ENCODE measurements at regions not wholly inside any gene's neighbourhood (a gene's known extent, or its start where the extent isn't known, plus 50 kb on each side); places are given as distances from the start of the nearest gene placed in this dataset.

DNA sequence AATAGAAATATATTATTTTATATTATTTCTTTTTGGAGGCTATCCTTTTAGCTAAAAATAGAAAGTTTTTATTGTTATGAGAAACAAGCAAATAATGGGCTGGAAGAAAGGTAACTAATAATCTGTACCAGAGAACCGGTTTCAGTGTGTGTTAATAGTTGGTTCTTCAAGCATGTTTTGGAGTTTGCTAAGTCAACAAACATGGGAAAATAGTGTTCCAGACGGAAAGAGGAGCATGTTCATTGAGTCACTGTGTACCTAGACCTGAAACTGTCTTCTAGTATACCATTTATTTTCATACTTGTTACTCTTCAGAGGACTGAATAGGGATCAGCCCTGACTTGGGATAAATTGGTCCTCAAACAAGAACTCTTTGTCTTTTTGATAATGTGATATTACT lies 134.5 kb upstream of the CWC22 start:
- H3K36me3 Mint-ChIP-seq = no peaks in the 10 kb centered on the region
- H3K27ac Mint-ChIP-seq = no peak overlapping the region
- no peak overlapping the region for H3K4me3 Mint-ChIP-seq
- H3K4me1 Mint-ChIP-seq = no peaks in the 10 kb centered on the region
- no peaks in the 10 kb centered on the region for H3K9me3 Mint-ChIP-seq
- DNase-seq = no peak
- peaks cover 0 to 8% (median 0%) of the 10 kb centered on the region in 3 donors for H3K27me3 Mint-ChIP-seq
- no peak for ATAC-seq (ENCODE audit: low read depth in 2 of 2)

- Mint-ChIP-seq H3K4me1 (no peaks in the 10 kb centered on the region), H3K4me3 (no peak overlapping the region), H3K27me3 (peaks cover 11 to 16% (median 14%) of the 10 kb centered on the region in 3 donors), H3K36me3 (no peaks in the 10 kb centered on the region), H3K27ac (no peak overlapping the region), H3K9me3 (no peaks in the 10 kb centered on the region)
- no peak for DNase-seq
- no peak for ATAC-seq (ENCODE audit: low read depth in 2 of 2)
Observed at GRCh38 chr2:180133736-180134135, 126.6 kb upstream of the CWC22 start.

DNA sequence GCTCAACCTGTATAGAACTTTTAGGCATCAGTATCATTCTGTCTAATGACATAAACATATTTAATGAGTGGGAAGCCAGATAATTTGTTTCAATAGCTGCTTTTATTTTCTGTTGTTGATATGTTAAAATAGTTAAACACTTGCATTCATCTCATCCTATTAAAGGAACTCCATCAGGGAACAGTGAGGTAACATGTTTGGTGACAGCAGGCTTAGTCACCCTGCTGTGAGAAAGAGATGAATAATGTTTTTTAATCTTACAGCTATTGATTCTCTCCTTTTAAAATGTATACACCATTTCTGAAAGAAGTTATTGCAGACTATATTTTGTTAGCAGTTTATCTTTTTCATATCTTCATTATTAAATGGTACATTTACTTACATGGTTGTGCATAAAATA lies 123.3 kb upstream of the CWC22 start:
- DNase-seq (no peak), ATAC-seq (ENCODE audit: low read depth in 2 of 2) (no peak)
- Mint-ChIP-seq H3K4me1 (peaks cover 0 to 4% (median 0%) of the 10 kb centered on the region in 3 donors), H3K27ac (no peak overlapping the region), H3K27me3 (peaks cover 18 to 25% (median 23%) of the 10 kb centered on the region in 3 donors), H3K9me3 (no peaks in the 10 kb centered on the region), H3K36me3 (no peaks in the 10 kb centered on the region), H3K4me3 (no peak overlapping the region)

DNA sequence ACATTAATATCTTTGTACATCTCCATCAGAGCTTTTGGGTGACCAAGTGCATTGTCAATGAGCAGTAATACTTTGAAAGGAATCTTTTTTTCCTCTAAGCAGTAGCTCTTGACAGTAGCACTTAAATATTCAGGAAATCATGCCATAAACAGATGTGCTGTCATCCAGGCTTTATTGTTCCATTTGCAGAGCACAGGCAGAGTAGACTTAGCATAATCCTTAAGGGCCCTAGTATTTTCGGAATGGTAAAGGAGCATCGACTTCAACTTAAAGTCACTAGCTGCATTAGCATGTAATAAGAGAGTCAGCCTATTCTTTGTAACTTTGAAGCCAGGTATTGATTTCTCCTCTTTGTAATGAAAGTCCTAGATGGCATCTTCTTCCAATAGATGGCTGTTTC lies 121.8 kb upstream of the CWC22 start:
- Mint-ChIP-seq H3K27me3 (peaks cover 18 to 30% (median 23%) of the 10 kb centered on the region in 3 donors), H3K36me3 (no peaks in the 10 kb centered on the region), H3K4me1 (peaks cover 0 to 4% (median 0%) of the 10 kb centered on the region in 3 donors), H3K4me3 (no peak overlapping the region), H3K9me3 (no peaks in the 10 kb centered on the region), H3K27ac (no peak overlapping the region)
- DNase-seq (no peak), ATAC-seq (ENCODE audit: low read depth in 2 of 2) (no peak)

DNA sequence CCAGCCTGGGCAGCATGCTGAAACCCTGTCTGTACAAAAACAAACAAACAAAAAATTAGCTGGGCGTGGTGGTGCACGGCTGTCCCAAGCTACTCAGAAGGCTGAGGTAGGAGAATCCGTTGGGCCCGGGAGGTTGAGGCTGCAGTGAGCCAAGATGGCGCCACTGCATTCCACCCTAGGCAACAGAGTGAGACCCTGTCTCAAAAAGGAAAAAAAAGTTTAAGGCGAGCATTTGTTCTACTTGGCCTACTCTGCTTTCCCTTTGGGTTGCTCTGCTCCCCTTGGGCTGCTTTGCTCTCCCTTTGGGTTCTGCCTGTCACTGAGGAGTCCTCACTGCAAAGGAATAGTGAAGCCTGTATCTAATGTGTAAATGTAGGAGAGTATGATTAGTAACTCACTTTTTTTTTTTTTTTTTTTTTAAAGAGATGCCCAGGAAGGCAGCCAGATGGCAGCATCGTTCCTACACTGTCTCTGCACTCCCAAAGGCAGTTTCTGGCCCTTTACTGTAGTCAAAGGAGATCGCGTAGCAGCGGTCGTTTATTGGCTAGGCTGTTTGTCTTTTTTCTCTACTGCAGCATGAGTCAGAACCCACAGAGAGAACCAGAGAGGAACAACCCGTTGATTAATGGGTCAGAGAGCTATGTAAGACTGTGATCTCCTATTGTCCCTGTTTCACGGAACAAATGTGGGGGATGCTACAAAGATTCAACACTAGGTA lies 118.3 kb upstream of the CWC22 start:
- no peaks in the 10 kb centered on the region for H3K36me3 Mint-ChIP-seq
- DNase-seq = peak; percentile 15
- peak; percentile 73 to 79 for ATAC-seq (ENCODE audit: low read depth in 2 of 2)
- no peak overlapping the region for H3K27ac Mint-ChIP-seq
- H3K4me1 Mint-ChIP-seq = peaks cover 0 to 4% (median 0%) of the 10 kb centered on the region in 3 donors
- H3K9me3 Mint-ChIP-seq = no peaks in the 10 kb centered on the region
- H3K27me3 Mint-ChIP-seq = peaks cover 17 to 23% (median 20%) of the 10 kb centered on the region in 3 donors
- no peak overlapping the region for H3K4me3 Mint-ChIP-seq

GRCh38 chr2:180124273-180125139 lies 117.4 kb upstream of the CWC22 start:
- Mint-ChIP-seq H3K27ac (no peak overlapping the region), H3K9me3 (no peaks in the 10 kb centered on the region), H3K4me3 (no peak overlapping the region), H3K27me3 (peaks cover 17 to 21% (median 17%) of the 10 kb centered on the region in 3 donors), H3K4me1 (peaks cover 0 to 4% (median 0%) of the 10 kb centered on the region in 3 donors), H3K36me3 (no peaks in the 10 kb centered on the region)
- DNase-seq = peak; percentile 37
- ATAC-seq (ENCODE audit: low read depth in 2 of 2) = peak; percentile 57 to 63

- Mint-ChIP-seq H3K4me1 (peaks cover 0 to 4% (median 0%) of the 10 kb centered on the region in 3 donors), H3K27me3 (peaks cover 8 to 13% (median 9%) of the 10 kb centered on the region in 3 donors)
- no peak for ATAC-seq (ENCODE audit: low read depth in 2 of 2)
Observed at GRCh38 chr2:180122874-180123273, 115.8 kb upstream of the CWC22 start.

DNA sequence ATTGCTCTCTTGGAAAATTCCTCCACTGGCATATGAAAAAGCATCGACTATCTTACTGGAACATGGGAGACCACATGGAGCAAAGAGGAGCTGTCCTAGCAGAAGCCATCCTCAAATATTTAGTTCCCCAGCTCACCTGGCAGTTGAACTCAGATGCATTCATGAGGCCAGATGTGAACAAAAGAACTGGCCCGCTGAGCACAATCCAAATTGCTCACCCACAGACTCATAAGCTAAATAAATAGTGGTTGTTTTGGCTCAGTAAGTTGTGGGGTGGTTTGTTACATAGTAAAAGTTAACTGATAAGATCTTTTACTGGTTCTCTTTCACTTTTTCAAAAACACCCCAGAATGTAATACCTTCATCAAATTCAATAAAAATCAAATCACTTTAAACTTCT lies 108.6 kb upstream of the CWC22 start:
- no peak overlapping the region for H3K27ac Mint-ChIP-seq
- no peak for DNase-seq

More at GRCh38 chr2:180122874-180123273, 115.8 kb upstream of the CWC22 start:
- DNase-seq = no peak
- Mint-ChIP-seq H3K36me3 (no peaks in the 10 kb centered on the region), H3K27ac (no peak overlapping the region), H3K9me3 (no peaks in the 10 kb centered on the region), H3K4me3 (no peak overlapping the region)

GRCh38 chr2:180115269-180115668 lies 108.2 kb upstream of the CWC22 start:
- Mint-ChIP-seq H3K4me3 (no peak overlapping the region), H3K36me3 (no peaks in the 10 kb centered on the region), H3K27ac (no peak overlapping the region), H3K4me1 (no peaks in the 10 kb centered on the region), H3K9me3 (no peaks in the 10 kb centered on the region), H3K27me3 (no peaks in the 10 kb centered on the region)
- ATAC-seq (ENCODE audit: low read depth in 2 of 2) = no peak
- no peak for DNase-seq

More for the DNA sequence above, 108.6 kb upstream of the CWC22 start:
- Mint-ChIP-seq H3K36me3 (no peaks in the 10 kb centered on the region), H3K4me1 (no peaks in the 10 kb centered on the region), H3K9me3 (no peaks in the 10 kb centered on the region), H3K4me3 (no peak overlapping the region), H3K27me3 (no peaks in the 10 kb centered on the region)
- ATAC-seq (ENCODE audit: low read depth in 2 of 2) = no peak

GRCh38 chr2:180111901-180112300 lies 104.8 kb upstream of the CWC22 start:
- no peak for ATAC-seq (ENCODE audit: low read depth in 2 of 2)
- H3K4me1 Mint-ChIP-seq = no peaks in the 10 kb centered on the region
- H3K36me3 Mint-ChIP-seq = no peaks in the 10 kb centered on the region
- DNase-seq = no peak
- H3K27ac Mint-ChIP-seq = no peak overlapping the region
- no peaks in the 10 kb centered on the region for H3K9me3 Mint-ChIP-seq
- H3K27me3 Mint-ChIP-seq = peaks cover 0 to 6% (median 5%) of the 10 kb centered on the region in 3 donors
- H3K4me3 Mint-ChIP-seq = no peak overlapping the region

GRCh38 chr2:180110469-180110868 lies 103.4 kb upstream of the CWC22 start:
- Mint-ChIP-seq H3K9me3 (no peaks in the 10 kb centered on the region), H3K27ac (no peak overlapping the region), H3K36me3 (no peaks in the 10 kb centered on the region), H3K4me3 (no peak overlapping the region), H3K4me1 (no peaks in the 10 kb centered on the region), H3K27me3 (peaks cover 4 to 16% (median 7%) of the 10 kb centered on the region in 3 donors)
- ATAC-seq (ENCODE audit: low read depth in 2 of 2) = no peak
- DNase-seq = no peak

GRCh38 chr2:180101846-180102245 lies 94.7 kb upstream of the CWC22 start:
- no peaks in the 10 kb centered on the region for H3K9me3 Mint-ChIP-seq
- no peak overlapping the region for H3K4me3 Mint-ChIP-seq
- peaks cover 4 to 14% (median 7%) of the 10 kb centered on the region in 3 donors for H3K27me3 Mint-ChIP-seq
- ATAC-seq (ENCODE audit: low read depth in 2 of 2) = no peak
- no peaks in the 10 kb centered on the region for H3K36me3 Mint-ChIP-seq
- no peak overlapping the region for H3K27ac Mint-ChIP-seq
- no peak for DNase-seq
- no peaks in the 10 kb centered on the region for H3K4me1 Mint-ChIP-seq

GRCh38 chr2:180099308-180099707 lies 92.2 kb upstream of the CWC22 start:
- Mint-ChIP-seq H3K9me3 (no peaks in the 10 kb centered on the region), H3K4me3 (no peak overlapping the region), H3K4me1 (no peaks in the 10 kb centered on the region), H3K27me3 (peaks cover 5 to 12% (median 9%) of the 10 kb centered on the region in 3 donors), H3K36me3 (no peaks in the 10 kb centered on the region), H3K27ac (no peak overlapping the region)
- no peak for DNase-seq
- no peak for ATAC-seq (ENCODE audit: low read depth in 2 of 2)

GRCh38 chr2:180085144-180085543 lies 78.0 kb upstream of the CWC22 start:
- peaks cover 8 to 31% (median 21%) of the 10 kb centered on the region in 7 donors for H3K9me3 Mint-ChIP-seq
- ATAC-seq (ENCODE audit: low read depth in 2 of 2) = no peak
- no peak for DNase-seq
- H3K27ac Mint-ChIP-seq = no peak overlapping the region
- no peaks in the 10 kb centered on the region for H3K4me1 Mint-ChIP-seq
- peaks cover 6 to 16% (median 12%) of the 10 kb centered on the region in 3 donors for H3K27me3 Mint-ChIP-seq
- no peak overlapping the region for H3K4me3 Mint-ChIP-seq
- H3K36me3 Mint-ChIP-seq = peaks cover 8 to 13% of the 10 kb centered on the region in 2 donors
